Kidney (tissue), 13 donors: ENCODE measurements at regions not wholly inside any gene's neighbourhood (a gene's known extent, or its start where the extent isn't known, plus 50 kb on each side); places are given as distances from the start of the nearest gene placed in this dataset.

Source experiments
- DNase-seq, 5 donors: peaks; one replicate each; pipeline ENCODE4 v3.0.0-alpha.2; 2013 to 2020
- FAIRE-seq: peaks from 2 replicates; lab custom pipeline; 2012; peaks lifted over from hg19 to GRCh38; lab: Jason Lieb, UNC
- H3K27ac ChIP-seq, 2 donors: one replicate each; pipeline ENCODE4 v1.7.0; 2013; ENCODE audit warnings: low read depth in 2 of 2, low read length in 2 of 2, inconsistent platforms in 1 of 2
- H3K27me3 ChIP-seq: one replicate; pipeline ENCODE4 v1.7.1; 2013; ENCODE audit warnings: low read length, inconsistent platforms; ENCODE audit not compliant: control insufficient read depth, insufficient read depth
- H3K36me3 ChIP-seq, 3 donors: one replicate each; pipeline versions ENCODE4 v1.7.0 to v1.7.1; 2013; ENCODE audit warnings: low read length in 3 of 3, control low read depth in 1 of 3, inconsistent platforms in 1 of 3; ENCODE audit not compliant: insufficient read depth in 3 of 3, control insufficient read depth in 2 of 3
- H3K4me1 ChIP-seq, 3 donors: one replicate each; pipeline versions ENCODE4 v1.7.0 to v1.7.1; 2013; ENCODE audit warnings: low read length in 3 of 3, inconsistent platforms in 1 of 3, low read depth in 1 of 3; ENCODE audit not compliant: control insufficient read depth in 2 of 3, insufficient read depth in 2 of 3
- H3K4me3 ChIP-seq, 3 donors: one replicate each; pipeline versions ENCODE4 v1.7.0 to v1.8.1; 2013; ENCODE audit warnings: low read length in 3 of 3, control low read depth in 1 of 3, inconsistent platforms in 1 of 3
- H3K9ac ChIP-seq, 3 donors: one replicate each; pipeline versions ENCODE4 v1.7.0 to v1.7.1; 2013; ENCODE audit warnings: low read length in 3 of 3, control low read depth in 1 of 3, inconsistent platforms in 1 of 3
- H3K9me3 ChIP-seq, 3 donors: one replicate each; pipeline versions ENCODE4 v1.7.0 to v1.7.1; 2013; ENCODE audit warnings: low read length in 3 of 3, control low read depth in 1 of 3, inconsistent platforms in 1 of 3; ENCODE audit not compliant: control insufficient read depth in 2 of 3, insufficient read depth in 1 of 3
- CTCF ChIP-seq: IDR thresholded peaks from 3 replicates; pipeline ENCODE4 v1.5.1; 2012; ENCODE audit warnings: mild to moderate bottlenecking, moderate library complexity, borderline replicate concordance; ENCODE audit not compliant: insufficient read depth; ENCODE audit errors: extremely low read depth
- intact Hi-C: fragments of 100-400 bp; cut with DNase I; formaldehyde crosslinking; loops from one replicate; pipeline ENCODE4 v1.11.1; 2022
- donor health status: control.
- donor health status: control.
- donor health status: control.
- donor health status: control.
- donor health status: control.
- donor health status: DM: yes; HTN: yes; CAD: no.
- donor health status: Normal renal cell carcinoma (clear cell type).

GRCh38 chr21:24160528-24160927 is 1446.8 kb downstream of the MRPL39 start:
- Histone ChIP-seq H3K36me3 (no peaks in the 10 kb centered on the region), H3K27me3 (no peaks in the 10 kb centered on the region), H3K9me3 (no peaks in the 10 kb centered on the region), H3K27ac (no peak overlapping the region), H3K4me3 (no peak overlapping the region), H3K9ac (no peak overlapping the region), H3K4me1 (no peaks in the 10 kb centered on the region)
- intact Hi-C loops: no loop called here
- FAIRE-seq: no peak
- DNase-seq: no peak
- no peak for TF ChIP-seq CTCF

- no peaks in the 10 kb centered on the region for H3K4me1 ChIP-seq
- no peak overlapping the region for H3K27ac ChIP-seq
- FAIRE-seq (no peak), DNase-seq (no peak)
- no peak for TF ChIP-seq CTCF
- H3K4me3 ChIP-seq: no peak overlapping the region
- no peak overlapping the region for H3K9ac ChIP-seq
- no peaks in the 10 kb centered on the region for H3K27me3 ChIP-seq
- no peaks in the 10 kb centered on the region for H3K9me3 ChIP-seq
- no peaks in the 10 kb centered on the region for H3K36me3 ChIP-seq
- intact Hi-C loops: no loop called here
Measured at GRCh38 chr21:24153137-24153536, 1454.1 kb downstream of the MRPL39 start.

- intact Hi-C loops: no loop called here
- no peaks in the 10 kb centered on the region for H3K27me3 ChIP-seq
- FAIRE-seq (no peak), DNase-seq (no peak)
- H3K4me1 ChIP-seq: no peaks in the 10 kb centered on the region
- no peaks in the 10 kb centered on the region for H3K9me3 ChIP-seq
- no peak overlapping the region for H3K9ac ChIP-seq
- H3K4me3 ChIP-seq: no peak overlapping the region
- no peak overlapping the region for H3K27ac ChIP-seq
- TF ChIP-seq CTCF: no peak
- no peaks in the 10 kb centered on the region for H3K36me3 ChIP-seq
Measured at GRCh38 chr21:24150753-24151152, 1456.5 kb downstream of the MRPL39 start.

- TF ChIP-seq CTCF: no peak
- DNase-seq (no peak), FAIRE-seq (no peak)
- intact Hi-C loops: no loop called here
- Histone ChIP-seq H3K27me3 (no peaks in the 10 kb centered on the region), H3K36me3 (no peaks in the 10 kb centered on the region), H3K4me1 (no peaks in the 10 kb centered on the region), H3K9me3 (no peaks in the 10 kb centered on the region), H3K4me3 (no peak overlapping the region), H3K9ac (no peak overlapping the region), H3K27ac (no peak overlapping the region)
Measured at GRCh38 chr21:24148461-24148860, 1458.8 kb downstream of the MRPL39 start.
